CD14-positive monocyte (primary cell): ENCODE measurements at regions not wholly inside any gene's neighbourhood (a gene's known extent, or its start where the extent isn't known, plus 50 kb on each side); places are given as distances from the start of the nearest gene placed in this dataset.

ENCODE experiments used
- DNase-seq, 3 donors: peaks; one replicate each; pipeline ENCODE4 v3.0.0-alpha.2; 2011 to 2022
- H2AFZ ChIP-seq: 2 replicates; pipeline ENCODE4 v1.6.0; 2012; ENCODE audit warnings: mild to moderate bottlenecking, low read depth, low read length, inconsistent platforms; ENCODE audit not compliant: insufficient read depth, poor library complexity, severe bottlenecking
- H3K27ac ChIP-seq, 2 donors: 1 replicate in 1 of 2; 2 replicates in 1 of 2; pipeline ENCODE4 v1.5.1; 2012 to 2013; ENCODE audit warnings: low read length in 2 of 2, control low read depth in 1 of 2, inconsistent platforms in 1 of 2, low read depth in 1 of 2, mild to moderate bottlenecking in 1 of 2
- H3K27me3 ChIP-seq, 2 donors: one replicate each; pipeline versions ENCODE4 v1.6.0 to v1.6.1; 2011 to 2013; ENCODE audit warnings: low read length in 2 of 2; ENCODE audit not compliant: control insufficient read depth in 2 of 2, insufficient read depth in 2 of 2
- H3K36me3 ChIP-seq, 2 donors: replicated peaks in 1 of 2; 1 replicate in 1 of 2; 2 replicates in 1 of 2; pipeline versions ENCODE4 v1.5.1 to v1.6.1; 2012 to 2013; ENCODE audit warnings: low read length in 2 of 2, control low read depth in 1 of 2, inconsistent platforms in 1 of 2, mild to moderate bottlenecking in 1 of 2; ENCODE audit not compliant: insufficient read depth in 2 of 2, control insufficient read depth in 1 of 2
- H3K4me1 ChIP-seq, 2 donors: 1 replicate in 1 of 2; 2 replicates in 1 of 2; pipeline versions ENCODE4 v1.5.1 to v1.6.1; 2012 to 2013; ENCODE audit warnings: low read length in 2 of 2, control low read depth in 1 of 2, inconsistent platforms in 1 of 2, mild to moderate bottlenecking in 1 of 2, moderate library complexity in 1 of 2; ENCODE audit not compliant: insufficient read depth in 2 of 2, control insufficient read depth in 1 of 2
- H3K4me2 ChIP-seq: replicated peaks from 2 replicates; pipeline ENCODE3; 2012; ENCODE audit warnings: low read length, moderate library complexity, mild to moderate bottlenecking; ENCODE audit not compliant: poor library complexity, severe bottlenecking; ENCODE audit errors: extremely low read depth
- H3K4me3 ChIP-seq, 3 experiments: fragments of 200-600 bp in 1 of 3; sonication (generic) in 1 of 3; replicated peaks in 1 of 3; 1 replicate in 2 of 3; 2 replicates in 1 of 3; pipeline ENCODE4 v1.5.1; 2011 to 2013; ENCODE audit warnings: low read length in 3 of 3, mild to moderate bottlenecking in 3 of 3, control low read depth in 2 of 3, low read depth in 2 of 3, inconsistent platforms in 1 of 3, moderate library complexity in 1 of 3
- H3K79me2 ChIP-seq: 2 replicates; pipeline ENCODE4 v1.6.0; 2012; ENCODE audit warnings: mild to moderate bottlenecking, control low read depth, inconsistent platforms, low read length, moderate library complexity; ENCODE audit not compliant: insufficient read depth
- H3K9ac ChIP-seq: 2 replicates; pipeline ENCODE4 v1.6.0; 2017; ENCODE audit warnings: low read length, mild to moderate bottlenecking; ENCODE audit not compliant: insufficient read depth, poor library complexity, severe bottlenecking
- H3K9me3 ChIP-seq, 2 donors: replicated peaks in 1 of 2; 1 replicate in 1 of 2; 2 replicates in 1 of 2; pipeline versions ENCODE4 v1.5.1 to v1.6.1; 2012 to 2013; ENCODE audit warnings: low read length in 2 of 2, control low read depth in 1 of 2; ENCODE audit not compliant: control insufficient read depth in 1 of 2, insufficient read depth in 1 of 2
- H4K20me1 ChIP-seq: 2 replicates; pipeline ENCODE4 v1.6.0; 2012; ENCODE audit warnings: mild to moderate bottlenecking, low read length, control low read depth, moderate library complexity; ENCODE audit not compliant: insufficient read depth
- H3K27ac Mint-ChIP-seq, 7 donors: one replicate each; pipeline ENCODE4 v1.8.0; 2020; ENCODE audit warnings: mild to moderate bottlenecking in 7 of 7, mixed read lengths in 7 of 7, moderate library complexity in 6 of 7, inconsistent platforms in 2 of 7
- H3K27me3 Mint-ChIP-seq, 3 donors: one replicate each; pipeline ENCODE4 v1.8.0; 2021 to 2022; ENCODE audit warnings: low read depth in 3 of 3, mild to moderate bottlenecking in 3 of 3, mixed read lengths in 3 of 3, moderate library complexity in 3 of 3, inconsistent platforms in 1 of 3
- H3K36me3 Mint-ChIP-seq, 2 donors: one replicate each; pipeline ENCODE4 v1.8.0; 2020; ENCODE audit warnings: mixed read lengths in 2 of 2, inconsistent platforms in 1 of 2, mild to moderate bottlenecking in 1 of 2
- H3K4me1 Mint-ChIP-seq: one replicate; pipeline ENCODE4 v1.8.0; 2020; ENCODE audit warnings: mild to moderate bottlenecking, mixed read lengths
- H3K4me3 Mint-ChIP-seq, 2 donors: one replicate each; pipeline ENCODE4 v1.8.0; 2020; ENCODE audit warnings: mild to moderate bottlenecking in 2 of 2, mixed read lengths in 2 of 2, moderate library complexity in 1 of 2
- H3K9me3 Mint-ChIP-seq, 7 donors: one replicate each; pipeline ENCODE4 v1.8.0; 2020 to 2022; ENCODE audit warnings: mixed read lengths in 7 of 7, mild to moderate bottlenecking in 6 of 7, moderate library complexity in 6 of 7, inconsistent platforms in 2 of 7
- WGBS: methylation state at CpG from one replicate; pipeline ENCODE4 v1.1.5; 2013; ENCODE audit warnings: missing lambda C conversion rate; ENCODE audit not compliant: insufficient coverage; 5-methylcytosine and 5-hydroxymethylcytosine counted together
- intact Hi-C, 2 donors: fragments of 100-400 bp; cut with micrococcal nuclease; formaldehyde crosslinking; loops; one replicate each; pipeline versions ENCODE4 v1.15.0 to v1.15.1; 2023
- TF ChIP-seq, protein P1 (sequence below): fragments of 200-600 bp; IDR thresholded peaks from one replicate; pipeline ENCODE4 v1.8.0; 2022; ENCODE audit warnings: antibody characterized with exemption, mild to moderate bottlenecking

DNA sequence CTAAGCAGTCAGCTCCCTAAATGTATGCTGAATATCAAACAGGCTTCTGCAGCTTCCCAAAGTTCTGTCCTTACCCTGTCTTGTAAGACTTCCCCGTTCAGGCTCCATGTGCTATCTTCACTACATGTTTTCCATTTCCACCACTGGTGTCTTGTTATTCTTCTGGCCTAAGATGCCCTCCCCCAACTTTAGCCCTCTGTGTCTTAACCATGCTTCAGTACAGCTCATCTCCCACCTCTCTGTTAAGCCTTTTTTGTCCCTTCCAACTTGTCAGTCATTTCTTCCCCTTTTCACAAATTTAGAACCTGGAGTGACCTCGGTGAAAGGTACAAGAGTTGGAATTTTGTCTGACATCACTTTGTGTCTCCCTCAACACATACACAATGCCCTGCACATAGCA is 151.7 kb upstream of the TBL1XR1 start:
- peak overlapping the region in 3 of 7 donors; percentile 0 to 43 (median 2) for H3K27ac Mint-ChIP-seq
- H3K9me3 Mint-ChIP-seq: peaks cover 0 to 2% (median 0%) of the 10 kb centered on the region in 7 donors
- peak in 1 of 3 donors; percentile 15 for DNase-seq
- peaks cover 42% of the 10 kb centered on the region for H3K4me1 Mint-ChIP-seq
- no peaks in the 10 kb centered on the region for H3K9me3 ChIP-seq
- H3K36me3 ChIP-seq: no peaks in the 10 kb centered on the region
- TF ChIP-seq, protein P1, sequence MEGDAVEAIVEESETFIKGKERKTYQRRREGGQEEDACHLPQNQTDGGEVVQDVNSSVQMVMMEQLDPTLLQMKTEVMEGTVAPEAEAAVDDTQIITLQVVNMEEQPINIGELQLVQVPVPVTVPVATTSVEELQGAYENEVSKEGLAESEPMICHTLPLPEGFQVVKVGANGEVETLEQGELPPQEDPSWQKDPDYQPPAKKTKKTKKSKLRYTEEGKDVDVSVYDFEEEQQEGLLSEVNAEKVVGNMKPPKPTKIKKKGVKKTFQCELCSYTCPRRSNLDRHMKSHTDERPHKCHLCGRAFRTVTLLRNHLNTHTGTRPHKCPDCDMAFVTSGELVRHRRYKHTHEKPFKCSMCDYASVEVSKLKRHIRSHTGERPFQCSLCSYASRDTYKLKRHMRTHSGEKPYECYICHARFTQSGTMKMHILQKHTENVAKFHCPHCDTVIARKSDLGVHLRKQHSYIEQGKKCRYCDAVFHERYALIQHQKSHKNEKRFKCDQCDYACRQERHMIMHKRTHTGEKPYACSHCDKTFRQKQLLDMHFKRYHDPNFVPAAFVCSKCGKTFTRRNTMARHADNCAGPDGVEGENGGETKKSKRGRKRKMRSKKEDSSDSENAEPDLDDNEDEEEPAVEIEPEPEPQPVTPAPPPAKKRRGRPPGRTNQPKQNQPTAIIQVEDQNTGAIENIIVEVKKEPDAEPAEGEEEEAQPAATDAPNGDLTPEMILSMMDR: no peak
- no peaks in the 10 kb centered on the region for H3K36me3 Mint-ChIP-seq
- H2AFZ ChIP-seq: no peak overlapping the region
- 67% methylated on average over 1 of the region's 2 CpGs for WGBS
- H3K4me2 ChIP-seq: no peak overlapping the region
- no peak overlapping the region for H3K4me3 Mint-ChIP-seq
- peaks cover 0 to 2% (median 0%) of the 10 kb centered on the region in 3 donors for H3K27me3 Mint-ChIP-seq
- peaks cover 33 to 41% of the 10 kb centered on the region in 2 donors for H3K4me1 ChIP-seq
- intact Hi-C loops: no loop called here
- H3K79me2 ChIP-seq: no peaks in the 10 kb centered on the region
- H3K27me3 ChIP-seq: no peaks in the 10 kb centered on the region
- no peaks in the 10 kb centered on the region for H4K20me1 ChIP-seq
- H3K27ac ChIP-seq: no peak overlapping the region
- H3K9ac ChIP-seq: no peak overlapping the region
- no peak overlapping the region for H3K4me3 ChIP-seq

DNA sequence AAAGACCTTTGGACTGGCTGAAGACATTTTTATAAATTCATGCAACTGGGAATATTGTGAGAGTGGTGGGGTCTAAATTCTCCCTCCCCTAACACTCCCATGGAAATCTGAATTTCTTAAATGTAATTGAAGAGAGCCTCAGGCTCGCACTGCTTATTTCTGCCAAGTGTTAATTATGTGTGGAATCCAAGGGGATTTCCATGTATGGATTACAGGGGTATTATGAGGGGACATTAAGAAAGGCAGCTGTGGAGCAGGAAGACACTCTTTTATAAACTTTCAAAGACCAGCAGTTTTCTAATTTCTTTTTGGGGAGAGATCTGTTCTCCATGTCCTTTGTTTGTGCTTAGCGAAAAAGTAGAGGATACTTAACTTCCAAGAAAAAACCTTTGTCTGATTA is 152.1 kb upstream of the TBL1XR1 start:
- WGBS: 100% methylated on average over 1 of the region's 2 CpGs
- H3K4me2 ChIP-seq: no peak overlapping the region
- no peaks in the 10 kb centered on the region for H3K79me2 ChIP-seq
- no peak overlapping the region for H2AFZ ChIP-seq
- H3K4me3 ChIP-seq: no peak overlapping the region
- no peak overlapping the region for H3K27ac ChIP-seq
- H3K4me1 ChIP-seq: peaks cover 33 to 37% of the 10 kb centered on the region in 2 donors
- Mint-ChIP-seq H3K27me3 (peaks cover 0 to 2% (median 0%) of the 10 kb centered on the region in 3 donors), H3K36me3 (no peaks in the 10 kb centered on the region), H3K27ac (no peak overlapping the region), H3K9me3 (peaks cover 0 to 1% (median 0%) of the 10 kb centered on the region in 7 donors), H3K4me1 (peaks cover 44% of the 10 kb centered on the region), H3K4me3 (no peak overlapping the region)
- no peaks in the 10 kb centered on the region for H3K9me3 ChIP-seq
- H3K36me3 ChIP-seq: no peaks in the 10 kb centered on the region
- TF ChIP-seq, protein P1: no peak
- intact Hi-C loops: no loop called here
- no peak overlapping the region for H3K9ac ChIP-seq
- DNase-seq: no peak
- H3K27me3 ChIP-seq: no peaks in the 10 kb centered on the region
- H4K20me1 ChIP-seq: no peaks in the 10 kb centered on the region
